Neuronal stem cell (in vitro differentiated cells): ENCODE measurements at regions not wholly inside any gene's neighbourhood (a gene's known extent, or its start where the extent isn't known, plus 50 kb on each side); places are given as distances from the start of the nearest gene placed in this dataset.

Source experiments
- DNase-seq: peaks from one replicate; pipeline ENCODE4 v3.0.0-alpha.2; 2013; ENCODE audit warnings: low spot score
- H2AFZ ChIP-seq: one replicate; pipeline ENCODE4 v1.6.1; 2013; ENCODE audit warnings: mild to moderate bottlenecking, low read length, inconsistent platforms
- H2AK5ac ChIP-seq: 2 replicates; pipeline ENCODE4 v1.6.1; 2013; ENCODE audit warnings: low read depth, mild to moderate bottlenecking, inconsistent platforms, low read length, moderate library complexity, mixed read lengths
- H2BK120ac ChIP-seq: 2 replicates; pipeline ENCODE4 v1.6.1; 2013; ENCODE audit warnings: low read depth, mild to moderate bottlenecking, inconsistent platforms, low read length, moderate library complexity, mixed read lengths
- H2BK12ac ChIP-seq: one replicate; pipeline ENCODE4 v1.6.1; 2013; ENCODE audit warnings: low read length, inconsistent platforms
- H2BK15ac ChIP-seq: 2 replicates; pipeline ENCODE4 v1.6.1; 2013; ENCODE audit warnings: mild to moderate bottlenecking, low read length, inconsistent platforms, mixed read lengths
- H2BK5ac ChIP-seq: one replicate; pipeline ENCODE4 v1.6.1; 2013; ENCODE audit warnings: inconsistent platforms, mild to moderate bottlenecking, low read length, moderate library complexity
- H3K14ac ChIP-seq: one replicate; pipeline ENCODE4 v1.6.1; 2013; ENCODE audit warnings: low read length, inconsistent platforms
- H3K18ac ChIP-seq: 2 replicates; pipeline ENCODE4 v1.6.1; 2013; ENCODE audit warnings: low read length, inconsistent platforms
- H3K23ac ChIP-seq: 2 replicates; pipeline ENCODE4 v1.6.1; 2013; ENCODE audit warnings: low read depth, mild to moderate bottlenecking, mixed read lengths, low read length, inconsistent platforms; ENCODE audit not compliant: poor library complexity
- H3K27ac ChIP-seq: replicated peaks from 3 replicates; pipeline ENCODE4 v1.5.1; 2013; ENCODE audit warnings: low read length, inconsistent platforms
- H3K27me3 ChIP-seq, 3 experiments: 2 replicates each; pipeline ENCODE4 v1.6.1; 2013; ENCODE audit warnings: low read length in 3 of 3, mild to moderate bottlenecking in 2 of 3, inconsistent platforms in 1 of 3, low read depth in 1 of 3, mixed read lengths in 1 of 3, moderate library complexity in 1 of 3; ENCODE audit not compliant: control insufficient read depth in 3 of 3, insufficient read depth in 3 of 3
- H3K36me3 ChIP-seq, 2 donors: replicated peaks in 1 of 2; 2 replicates each; pipeline ENCODE4 v1.6.1; 2013; ENCODE audit warnings: low read length in 2 of 2; ENCODE audit not compliant: control insufficient read depth in 2 of 2, insufficient read depth in 2 of 2
- H3K4ac ChIP-seq: 2 replicates; pipeline ENCODE4 v1.6.1; 2013; ENCODE audit warnings: inconsistent platforms, mild to moderate bottlenecking, low read length, moderate library complexity
- H3K4me1 ChIP-seq, 2 donors: 1 replicate in 1 of 2; 2 replicates in 1 of 2; pipeline ENCODE4 v1.6.1; 2013; ENCODE audit warnings: low read length in 2 of 2, low read depth in 1 of 2; ENCODE audit not compliant: control insufficient read depth in 2 of 2, insufficient read depth in 1 of 2
- H3K4me2 ChIP-seq: one replicate; pipeline ENCODE4 v1.6.1; 2013; ENCODE audit warnings: mild to moderate bottlenecking, low read length, inconsistent platforms; ENCODE audit not compliant: insufficient read depth, poor library complexity, severe bottlenecking
- H3K4me3 ChIP-seq, 2 donors: 2 replicates each; pipeline ENCODE4 v1.5.1; 2013; ENCODE audit warnings: low read length in 2 of 2, mild to moderate bottlenecking in 2 of 2, inconsistent platforms in 1 of 2, moderate library complexity in 1 of 2
- H3K79me1 ChIP-seq: one replicate; pipeline ENCODE4 v1.6.1; 2013; ENCODE audit warnings: low read depth, mild to moderate bottlenecking, inconsistent platforms, low read length, moderate library complexity
- H3K9ac ChIP-seq: one replicate; pipeline ENCODE4 v1.6.1; 2013; ENCODE audit warnings: mild to moderate bottlenecking, low read depth, low read length, inconsistent platforms; ENCODE audit not compliant: poor library complexity
- H3K9me3 ChIP-seq, 2 donors: replicated peaks in 1 of 2; 2 replicates each; pipeline versions ENCODE3 to v1.6.1; 2013; ENCODE audit warnings: low read length in 2 of 2, mild to moderate bottlenecking in 2 of 2, inconsistent platforms in 1 of 2, low read depth in 1 of 2, mixed read lengths in 1 of 2, moderate library complexity in 1 of 2; ENCODE audit not compliant: control insufficient read depth in 2 of 2, insufficient read depth in 1 of 2
- H4K8ac ChIP-seq: one replicate; pipeline ENCODE4 v1.6.1; 2013; ENCODE audit warnings: low read depth, mild to moderate bottlenecking, inconsistent platforms, low read length, moderate library complexity
- H4K91ac ChIP-seq: one replicate; pipeline ENCODE4 v1.6.1; 2013; ENCODE audit warnings: low read length, low read depth, mild to moderate bottlenecking, inconsistent platforms; ENCODE audit not compliant: poor library complexity
- WGBS, 2 donors: extraction: QIAGEN DNeasy Blood & Tissue Kit; methylation state at CpG; one replicate each; pipeline ENCODE4 v1.1.7; 2013; ENCODE audit warnings: missing lambda C conversion rate in 2 of 2, mixed read lengths in 1 of 2; ENCODE audit not compliant: insufficient read length in 2 of 2, insufficient replicate concordance in 1 of 2; ENCODE audit errors: extremely low coverage in 2 of 2; 5-methylcytosine and 5-hydroxymethylcytosine counted together

- Histone ChIP-seq H3K4me1 (peaks cover 0 to 16% of the 10 kb centered on the region in 2 donors), H3K36me3 (peaks cover 5 to 22% of the 10 kb centered on the region in 2 donors), H3K14ac (no peak overlapping the region)
These were observed 117.9 kb upstream of the TMEM168 start for GRCh38 chr7:112908086-112908485.

GRCh38 chr7:112907658-112908057, 117.5 kb upstream of the TMEM168 start:
- Histone ChIP-seq H3K4me2 (no peak overlapping the region), H2AFZ (no peak overlapping the region), H2AK5ac (no peak overlapping the region), H2BK12ac (no peak overlapping the region), H4K91ac (no peak overlapping the region), H3K9me3 (peaks cover 0 to 43% of the 10 kb centered on the region in 2 donors), H3K9ac (no peak overlapping the region), H3K36me3 (peaks cover 5 to 18% of the 10 kb centered on the region in 2 donors), H4K8ac (no peak overlapping the region), H2BK120ac (no peak overlapping the region), H3K14ac (no peak overlapping the region), H3K4me1 (peaks cover 0 to 16% of the 10 kb centered on the region in 2 donors), H3K79me1 (no peaks in the 10 kb centered on the region), H3K23ac (no peak overlapping the region), H3K4me3 (no peak overlapping the region), H3K4ac (no peak overlapping the region), H3K27ac (no peak overlapping the region), H3K27me3 (no peaks in the 10 kb centered on the region), H2BK15ac (no peak overlapping the region), H2BK5ac (no peak overlapping the region), H3K18ac (no peak overlapping the region)
- no peak for DNase-seq
- WGBS, 2 donors: no CpG with 5 or more reads among the region's 1 CpG

More at GRCh38 chr7:112908086-112908485, 117.9 kb upstream of the TMEM168 start:
- H3K4me3 ChIP-seq: no peak overlapping the region
- no peak for DNase-seq
- WGBS, 2 donors: no CpG with 5 or more reads among the region's 2 CpGs
- no peak overlapping the region for H3K18ac ChIP-seq
- H3K4ac ChIP-seq: no peak overlapping the region
- H2AK5ac ChIP-seq: no peak overlapping the region
- H3K27me3 ChIP-seq: no peaks in the 10 kb centered on the region
- no peak overlapping the region for H3K27ac ChIP-seq
- no peak overlapping the region for H4K91ac ChIP-seq
- no peak overlapping the region for H3K9ac ChIP-seq
- no peak overlapping the region for H2BK15ac ChIP-seq
- no peak overlapping the region for H3K4me2 ChIP-seq
- no peak overlapping the region for H2AFZ ChIP-seq
- H2BK5ac ChIP-seq: no peak overlapping the region
- no peak overlapping the region for H4K8ac ChIP-seq
- no peaks in the 10 kb centered on the region for H3K79me1 ChIP-seq
- peaks cover 0 to 48% of the 10 kb centered on the region in 2 donors for H3K9me3 ChIP-seq
- H2BK12ac ChIP-seq: no peak overlapping the region
- H3K23ac ChIP-seq: no peak overlapping the region
- no peak overlapping the region for H2BK120ac ChIP-seq

GRCh38 chr7:112905950-112906349, 115.8 kb upstream of the TMEM168 start:
- no peak overlapping the region for H3K4me2 ChIP-seq
- no peak overlapping the region for H4K91ac ChIP-seq
- no peak overlapping the region for H3K4me3 ChIP-seq
- H4K8ac ChIP-seq: no peak overlapping the region
- no peak overlapping the region for H2BK15ac ChIP-seq
- no peak overlapping the region for H3K27ac ChIP-seq
- no peak overlapping the region for H3K23ac ChIP-seq
- no peak overlapping the region for H2BK12ac ChIP-seq
- H3K27me3 ChIP-seq: no peaks in the 10 kb centered on the region
- H2AK5ac ChIP-seq: no peak overlapping the region
- H3K9me3 ChIP-seq: peaks cover 3 to 28% of the 10 kb centered on the region in 2 donors
- H2BK120ac ChIP-seq: no peak overlapping the region
- H2BK5ac ChIP-seq: no peak overlapping the region
- no peak overlapping the region for H3K4ac ChIP-seq
- H3K36me3 ChIP-seq: peaks cover 4 to 6% of the 10 kb centered on the region in 2 donors
- no peak for DNase-seq
- H3K79me1 ChIP-seq: peaks cover 2% of the 10 kb centered on the region
- peaks cover 0 to 16% of the 10 kb centered on the region in 2 donors for H3K4me1 ChIP-seq
- no peak overlapping the region for H3K9ac ChIP-seq
- H3K18ac ChIP-seq: no peak overlapping the region
- no peak overlapping the region for H3K14ac ChIP-seq
- H2AFZ ChIP-seq: no peak overlapping the region

- Histone ChIP-seq H4K8ac (no peak overlapping the region), H2AFZ (no peak overlapping the region), H2BK120ac (no peak overlapping the region), H3K4me3 (no peak overlapping the region), H3K27me3 (no peaks in the 10 kb centered on the region), H3K9ac (no peak overlapping the region), H2AK5ac (no peak overlapping the region), H3K4me1 (peaks cover 0 to 16% of the 10 kb centered on the region in 2 donors), H3K27ac (no peak overlapping the region), H2BK15ac (no peak overlapping the region), H3K4ac (no peak overlapping the region), H3K14ac (no peak overlapping the region), H3K4me2 (no peak overlapping the region), H4K91ac (no peak overlapping the region), H3K23ac (no peak overlapping the region), H3K18ac (no peak overlapping the region), H3K9me3 (peaks cover 3 to 24% of the 10 kb centered on the region in 2 donors), H2BK5ac (no peak overlapping the region), H3K79me1 (peaks cover 2% of the 10 kb centered on the region), H3K36me3 (peaks cover under 1 to 2% of the 10 kb centered on the region in 2 donors), H2BK12ac (no peak overlapping the region)
- no peak for DNase-seq
These were observed 115.2 kb upstream of the TMEM168 start for GRCh38 chr7:112905413-112905812.
